ENCODE measurements at regions not wholly inside any gene's neighbourhood (a gene's known extent, or its start where the extent isn't known, plus 50 kb on each side); places are given as distances from the start of the nearest gene placed in this dataset.

GRCh38 chr4:133863153-133863552 lies 338.4 kb downstream of the PABPC4L start:
- Histone ChIP-seq H3K27ac (ENCODE audit: low read length) (no peak overlapping the region), H3K9ac (ENCODE audit: low read length) (no peak overlapping the region), H3K79me2 (replicated peaks; ENCODE audit: insufficient read depth, low read length) (no peaks in the 10 kb centered on the region), H3K27me3 (ENCODE audit: insufficient read depth, low read depth, low read length) (no peaks in the 10 kb centered on the region), H3K36me3 (ENCODE audit: insufficient read depth, low read length) (no peaks in the 10 kb centered on the region), H3K9me2 (ENCODE audit: insufficient read depth, low read length) (no peaks in the 10 kb centered on the region), H2AFZ (ENCODE audit: low read depth, low read length) (no peak overlapping the region), H3K4me2 (ENCODE audit: low read length) (no peak overlapping the region), H3F3A (ENCODE audit: insufficient read depth, low read length, poor library complexity, severe bottlenecking) (no peaks in the 10 kb centered on the region), H3K4me3 (ENCODE audit: low read length) (no peak overlapping the region), H3K9me3 (ENCODE audit: low read length) (no peaks in the 10 kb centered on the region), H4K20me1 (ENCODE audit: insufficient read depth) (no peaks in the 10 kb centered on the region)
- no peak for TF ChIP-seq REST (IDR thresholded peaks at IDR 0.05; ENCODE audit: borderline replicate concordance)
- TF ChIP-seq POLR2AphosphoS5 (IDR thresholded peaks at IDR 0.05): peak; percentile 75

GRCh38 chr4:133856731-133857355 lies 344.7 kb downstream of the PABPC4L start:
- Histone ChIP-seq H3K4me2 (ENCODE audit: low read length) (no peak overlapping the region), H3K9me3 (ENCODE audit: low read length) (no peaks in the 10 kb centered on the region), H3F3A (ENCODE audit: insufficient read depth, low read length, poor library complexity, severe bottlenecking) (no peaks in the 10 kb centered on the region), H3K79me2 (replicated peaks; ENCODE audit: insufficient read depth, low read length) (no peaks in the 10 kb centered on the region), H3K9me2 (ENCODE audit: insufficient read depth, low read length) (no peaks in the 10 kb centered on the region), H3K9ac (ENCODE audit: low read length) (no peak overlapping the region), H3K27ac (ENCODE audit: low read length) (no peak overlapping the region), H3K36me3 (ENCODE audit: insufficient read depth, low read length) (no peaks in the 10 kb centered on the region), H3K27me3 (ENCODE audit: insufficient read depth, low read depth, low read length) (no peaks in the 10 kb centered on the region), H2AFZ (ENCODE audit: low read depth, low read length) (no peak overlapping the region), H3K4me3 (ENCODE audit: low read length) (no peak overlapping the region), H4K20me1 (ENCODE audit: insufficient read depth) (no peaks in the 10 kb centered on the region)
- TF ChIP-seq CTCF (IDR thresholded peaks at IDR 0.05; ENCODE audit: poor library complexity, severe bottlenecking) (no peak), TAF1 (IDR thresholded peaks at IDR 0.05; ENCODE audit: low read depth) (no peak), EP300 (conservative IDR thresholded peaks at IDR 0.05; ENCODE audit: poor library complexity, severe bottlenecking) (no peak), RAD21 (conservative IDR thresholded peaks at IDR 0.05) (no peak), MXI1 (conservative IDR thresholded peaks at IDR 0.05; ENCODE audit: poor library complexity, severe bottlenecking) (no peak)

GRCh38 chr4:133855001-133855400 lies 346.6 kb downstream of the PABPC4L start:
- Histone ChIP-seq H3K79me2 (replicated peaks; ENCODE audit: insufficient read depth, low read length) (no peaks in the 10 kb centered on the region), H3K4me2 (ENCODE audit: low read length) (no peak overlapping the region), H3K27ac (ENCODE audit: low read length) (no peak overlapping the region), H3K9ac (ENCODE audit: low read length) (no peak overlapping the region), H3K9me3 (ENCODE audit: low read length) (no peaks in the 10 kb centered on the region), H3K36me3 (ENCODE audit: insufficient read depth, low read length) (no peaks in the 10 kb centered on the region), H3F3A (ENCODE audit: insufficient read depth, low read length, poor library complexity, severe bottlenecking) (no peaks in the 10 kb centered on the region), H3K27me3 (ENCODE audit: insufficient read depth, low read depth, low read length) (no peaks in the 10 kb centered on the region), H2AFZ (ENCODE audit: low read depth, low read length) (no peak overlapping the region), H3K9me2 (ENCODE audit: insufficient read depth, low read length) (no peaks in the 10 kb centered on the region), H3K4me3 (ENCODE audit: low read length) (no peak overlapping the region), H4K20me1 (ENCODE audit: insufficient read depth) (no peaks in the 10 kb centered on the region)
- TF ChIP-seq CTCF (IDR thresholded peaks at IDR 0.05; ENCODE audit: poor library complexity, severe bottlenecking): no peak
- no peak for TF ChIP-seq RAD21 (conservative IDR thresholded peaks at IDR 0.05)
- no peak for TF ChIP-seq SMC3 (conservative IDR thresholded peaks at IDR 0.05; ENCODE audit: poor library complexity)
- TF ChIP-seq EZH2 (IDR thresholded peaks at IDR 0.05; ENCODE audit: borderline replicate concordance, insufficient read depth, low read length, poor library complexity, severe bottlenecking): no peak
- TF ChIP-seq POLR2AphosphoS5 (IDR thresholded peaks at IDR 0.05): no peak
- TF ChIP-seq EP300 (conservative IDR thresholded peaks at IDR 0.05; ENCODE audit: poor library complexity, severe bottlenecking): no peak
- no peak for TF ChIP-seq MXI1 (conservative IDR thresholded peaks at IDR 0.05; ENCODE audit: poor library complexity, severe bottlenecking)
- no peak for TF ChIP-seq REST (IDR thresholded peaks at IDR 0.05; ENCODE audit: borderline replicate concordance)
- no peak for TF ChIP-seq TAF1 (IDR thresholded peaks at IDR 0.05; ENCODE audit: low read depth)

Measured in neural cell (in vitro differentiated cells).